Body of pancreas (tissue), 4 donors: ENCODE measurements at regions not wholly inside any gene's neighbourhood (a gene's known extent, or its start where the extent isn't known, plus 50 kb on each side); places are given as distances from the start of the nearest gene placed in this dataset.

Source experiments
- ATAC-seq: fragments of 150-250 bp; one replicate; pipeline ENCODE4 v1.9.1; 2016
- DNase-seq, 4 donors: peaks; one replicate each; pipeline ENCODE4 v3.0.0-alpha.2; 2019
- H3K27ac ChIP-seq, 4 donors: fragments of 200-600 bp; sonication (generic); 1 replicate in 3 of 4; 2 replicates in 1 of 4; pipeline versions ENCODE4 v1.5.1 to v1.6.1; 2016 to 2019; ENCODE audit warnings: mild to moderate bottlenecking in 1 of 4, mixed read lengths in 1 of 4, moderate library complexity in 1 of 4
- H3K27me3 ChIP-seq, 2 donors: fragments of 200-600 bp; sonication (generic); one replicate each; pipeline ENCODE4 v1.6.0; 2016; ENCODE audit warnings: mild to moderate bottlenecking in 1 of 2
- H3K36me3 ChIP-seq, 2 donors: fragments of 200-600 bp; sonication (generic); replicated peaks in 1 of 2; 2 replicates each; pipeline ENCODE4 v1.5.1; 2016; ENCODE audit warnings: low read depth in 2 of 2; ENCODE audit not compliant: insufficient read depth in 1 of 2
- H3K4me1 ChIP-seq: fragments of 200-600 bp; sonication (generic); one replicate; pipeline ENCODE4 v1.6.0; 2016
- H3K4me3 ChIP-seq, 2 donors: fragments of 200-600 bp; sonication (generic); 1 replicate in 1 of 2; 2 replicates in 1 of 2; pipeline ENCODE4 v1.5.1; 2016 to 2019
- H3K9me3 ChIP-seq, 3 donors: fragments of 200-600 bp; sonication (generic); 1 replicate in 2 of 3; 2 replicates in 1 of 3; pipeline ENCODE4 v1.5.1; 2016
- CTCF ChIP-seq, 7 experiments: fragments of 450-650 bp in 4 of 7; fragments of 200-600 bp in 3 of 7; sonication (generic) in 3 of 7; IDR thresholded peaks; one replicate each; pipeline ENCODE4 v1.5.1; 2016 to 2019; ENCODE audit warnings: antibody characterized with exemption in 7 of 7
- POLR2A ChIP-seq, 3 donors: fragments of 450-650 bp; IDR thresholded peaks; one replicate each; pipeline ENCODE4 v1.6.1; 2016; ENCODE audit warnings: antibody characterized with exemption in 3 of 3, mild to moderate bottlenecking in 2 of 3
- WGBS, 2 donors: methylation state at CpG; one replicate each; pipeline ENCODE4 v1.1.5; 2017; 5-methylcytosine and 5-hydroxymethylcytosine counted together
- intact Hi-C: fragments of 100-400 bp; cut with DNase I; formaldehyde crosslinking; loops from one replicate; pipeline ENCODE4 v1.15.1; 2023

- Histone ChIP-seq H3K36me3 (no peaks in the 10 kb centered on the region), H3K9me3 (no peaks in the 10 kb centered on the region), H3K4me3 (no peak overlapping the region), H3K27me3 (no peaks in the 10 kb centered on the region), H3K4me1 (no peaks in the 10 kb centered on the region), H3K27ac (no peak overlapping the region)
- TF ChIP-seq POLR2A (IDR thresholded peaks at IDR 0.05) (no peak), CTCF (IDR thresholded peaks at IDR 0.05) (no peak)
- ATAC-seq: no peak
- WGBS, 2 donors: 84 to 88% methylated on average over 5 of the region's 5 CpGs
- no peak for DNase-seq
- intact Hi-C loops: no loop called here
Measured at GRCh38 chr10:7498111-7498510, 87.3 kb upstream of the SFMBT2 start.

GRCh38 chr10:7493996-7494395, 83.2 kb upstream of the SFMBT2 start:
- TF ChIP-seq CTCF (IDR thresholded peaks at IDR 0.05) (no peak), POLR2A (IDR thresholded peaks at IDR 0.05) (no peak)
- no peak overlapping the region for H3K27ac ChIP-seq
- intact Hi-C loops: no loop called here
- no peaks in the 10 kb centered on the region for H3K27me3 ChIP-seq
- H3K4me1 ChIP-seq: no peaks in the 10 kb centered on the region
- no peaks in the 10 kb centered on the region for H3K9me3 ChIP-seq
- 73 to 100% methylated on average over 2 of the region's 2 CpGs for WGBS, 2 donors
- no peak overlapping the region for H3K4me3 ChIP-seq
- ATAC-seq (no peak), DNase-seq (no peak)
- H3K36me3 ChIP-seq: no peaks in the 10 kb centered on the region

GRCh38 chr10:7492660-7493046, 81.8 kb upstream of the SFMBT2 start:
- ATAC-seq (no peak), DNase-seq (no peak)
- Histone ChIP-seq H3K4me1 (no peaks in the 10 kb centered on the region), H3K27ac (no peak overlapping the region), H3K9me3 (no peaks in the 10 kb centered on the region), H3K36me3 (no peaks in the 10 kb centered on the region), H3K27me3 (no peaks in the 10 kb centered on the region), H3K4me3 (no peak overlapping the region)
- 51 to 73% methylated on average over 4 of the region's 4 CpGs for WGBS, 2 donors
- intact Hi-C loops: no loop called here
- TF ChIP-seq CTCF (IDR thresholded peaks at IDR 0.05) (no peak), POLR2A (IDR thresholded peaks at IDR 0.05) (no peak)

- ATAC-seq (no peak), DNase-seq (no peak)
- no peak overlapping the region for H3K4me3 ChIP-seq
- no peaks in the 10 kb centered on the region for H3K36me3 ChIP-seq
- no peaks in the 10 kb centered on the region for H3K27me3 ChIP-seq
- intact Hi-C loops: no loop called here
- H3K9me3 ChIP-seq: no peaks in the 10 kb centered on the region
- H3K4me1 ChIP-seq: no peaks in the 10 kb centered on the region
- TF ChIP-seq POLR2A (IDR thresholded peaks at IDR 0.05): no peak
- no peak for TF ChIP-seq CTCF (IDR thresholded peaks at IDR 0.05)
- H3K27ac ChIP-seq: no peak overlapping the region
Measured at GRCh38 chr10:7491949-7492659, 81.3 kb upstream of the SFMBT2 start.

- TF ChIP-seq POLR2A (IDR thresholded peaks at IDR 0.05) (no peak), CTCF (IDR thresholded peaks at IDR 0.05) (no peak)
- H3K4me3 ChIP-seq: no peak overlapping the region
- H3K9me3 ChIP-seq: no peaks in the 10 kb centered on the region
- no peaks in the 10 kb centered on the region for H3K36me3 ChIP-seq
- intact Hi-C loops: no loop called here
- no peak overlapping the region for H3K27ac ChIP-seq
- ATAC-seq: no peak
- no peak for DNase-seq
- no peaks in the 10 kb centered on the region for H3K27me3 ChIP-seq
- H3K4me1 ChIP-seq: no peaks in the 10 kb centered on the region
- 74 to 76% methylated on average over 8 of the region's 8 CpGs for WGBS, 2 donors
Measured at GRCh38 chr10:7491230-7491629, 80.4 kb upstream of the SFMBT2 start.
